IMR-90 (cell line): ENCODE measurements at regions not wholly inside any gene's neighbourhood (a gene's known extent, or its start where the extent isn't known, plus 50 kb on each side); places are given as distances from the start of the nearest gene placed in this dataset.

Experiments used
- ATAC-seq: fragments of 200-7000 bp; cut with Tn5 transposase; 2 replicates; pipeline ENCODE4 v1.9.1; 2020; ENCODE audit warnings: low read depth, mild to moderate bottlenecking, moderate library complexity
- BruUV-seq: library from RNA; stranded (reverse); fragments of 400-500 nt; replicated peaks from 2 replicates; lab custom pipeline; 2021; lab: Mats Ljungman, UMichigan
- CTCF ChIA-PET: fragments of 300-600 bp; formaldehyde crosslinking; extraction: SDS; loops from one replicate; lab custom pipeline; 2021; ENCODE audit warnings: antibody characterized with exemption; lab: Yijun Ruan, JAX
- POLR2A ChIA-PET: fragments of 300-600 bp; sonication (Branson Sonifier 250); formaldehyde crosslinking; loops from one replicate; lab custom pipeline; 2022; ENCODE audit warnings: antibody characterized with exemption; ENCODE audit not compliant: unreplicated experiment; lab: Charles Lee
- DNase-seq: peaks from one replicate; pipeline ENCODE4 v3.0.0; 2013
- H2AFZ ChIP-seq: replicated peaks from 2 replicates; pipeline ENCODE3; 2013; ENCODE audit warnings: low read length, mild to moderate bottlenecking; ENCODE audit not compliant: poor library complexity
- H2AK5ac ChIP-seq: 2 replicates; pipeline ENCODE4 v1.6.1; 2013; ENCODE audit warnings: low read depth, low read length, inconsistent platforms
- H2AK9ac ChIP-seq: replicated peaks from 2 replicates; pipeline ENCODE3; 2013; ENCODE audit warnings: mild to moderate bottlenecking, low read depth, low read length, moderate library complexity; ENCODE audit not compliant: poor library complexity
- H2BK120ac ChIP-seq: 2 replicates; pipeline ENCODE4 v1.6.1; 2013; ENCODE audit warnings: low read depth, low read length, inconsistent platforms
- H2BK15ac ChIP-seq: 3 replicates; pipeline ENCODE4 v1.6.1; 2013; ENCODE audit warnings: low read depth, low read length, inconsistent platforms
- H2BK20ac ChIP-seq: 2 replicates; pipeline ENCODE4 v1.6.1; 2013; ENCODE audit warnings: low read depth, mild to moderate bottlenecking, inconsistent platforms, low read length, moderate library complexity
- H2BK5ac ChIP-seq: 2 replicates; pipeline ENCODE4 v1.6.1; 2013; ENCODE audit warnings: mild to moderate bottlenecking, low read depth, low read length, inconsistent platforms; ENCODE audit not compliant: poor library complexity, severe bottlenecking
- H3K14ac ChIP-seq: replicated peaks from 2 replicates; pipeline ENCODE4 v1.6.1; 2013; ENCODE audit warnings: low read depth, low read length, inconsistent platforms
- H3K18ac ChIP-seq: 2 replicates; pipeline ENCODE4 v1.6.1; 2013; ENCODE audit warnings: low read depth, low read length, control low read depth
- H3K23ac ChIP-seq: 2 replicates; pipeline ENCODE4 v1.6.1; 2013; ENCODE audit warnings: low read depth, low read length, inconsistent platforms
- H3K27ac ChIP-seq: 2 replicates; pipeline ENCODE4 v1.5.1; 2013; ENCODE audit warnings: mild to moderate bottlenecking, control low read depth, low read length; ENCODE audit not compliant: insufficient read depth
- H3K27me3 ChIP-seq: 2 replicates; pipeline ENCODE4 v1.6.1; 2013; ENCODE audit warnings: low read length; ENCODE audit not compliant: control insufficient read depth, insufficient read depth
- H3K36me3 ChIP-seq: 2 replicates; pipeline ENCODE4 v1.6.1; 2013; ENCODE audit warnings: low read length, mixed read lengths; ENCODE audit not compliant: control insufficient read depth, insufficient read depth
- H3K4ac ChIP-seq: 2 replicates; pipeline ENCODE4 v1.6.1; 2013; ENCODE audit warnings: low read depth, low read length, inconsistent platforms
- H3K4me1 ChIP-seq: 2 replicates; pipeline ENCODE4 v1.6.1; 2013; ENCODE audit warnings: low read length, mixed read lengths; ENCODE audit not compliant: control insufficient read depth, insufficient read depth
- H3K4me2 ChIP-seq: 2 replicates; pipeline ENCODE4 v1.6.1; 2013; ENCODE audit warnings: low read depth, mild to moderate bottlenecking, control low read depth, low read length, moderate library complexity
- H3K4me3 ChIP-seq: 2 replicates; pipeline ENCODE4 v1.5.1; 2013; ENCODE audit warnings: low read depth, mild to moderate bottlenecking, control low read depth, low read length, moderate library complexity; ENCODE audit not compliant: insufficient read depth
- H3K56ac ChIP-seq: 2 replicates; pipeline ENCODE4 v1.6.1; 2013; ENCODE audit warnings: low read length, inconsistent platforms; ENCODE audit not compliant: insufficient read depth; ENCODE audit errors: extremely low read depth
- H3K79me1 ChIP-seq, 2 experiments: 2 replicates each; pipeline ENCODE4 v1.6.1; 2013; ENCODE audit warnings: low read length in 2 of 2, inconsistent platforms in 1 of 2, low read depth in 1 of 2
- H3K9ac ChIP-seq: 2 replicates; pipeline ENCODE4 v1.6.1; 2013; ENCODE audit warnings: low read depth, low read length, control low read depth
- H3K9me1 ChIP-seq: 2 replicates; pipeline ENCODE4 v1.6.1; 2013; ENCODE audit warnings: low read length, inconsistent platforms; ENCODE audit not compliant: insufficient read depth
- H3K9me3 ChIP-seq: 2 replicates; pipeline ENCODE4 v1.6.1; 2013; ENCODE audit warnings: low read length; ENCODE audit not compliant: control insufficient read depth, insufficient read depth
- H4K20me1 ChIP-seq: 2 replicates; pipeline ENCODE4 v1.6.1; 2013; ENCODE audit warnings: low read length, inconsistent platforms; ENCODE audit not compliant: insufficient read depth
- H4K5ac ChIP-seq: 2 replicates; pipeline ENCODE4 v1.6.1; 2013; ENCODE audit warnings: mild to moderate bottlenecking, low read depth, low read length, control low read depth
- H4K8ac ChIP-seq, 2 experiments: 2 replicates each; pipeline ENCODE4 v1.6.1; 2013; ENCODE audit warnings: low read depth in 2 of 2, low read length in 2 of 2, control low read depth in 1 of 2, inconsistent platforms in 1 of 2
- H4K91ac ChIP-seq: 2 replicates; pipeline ENCODE4 v1.6.1; 2013; ENCODE audit warnings: low read depth, low read length, inconsistent platforms; ENCODE audit not compliant: insufficient read depth
- BHLHE40 ChIP-seq: fragments of 150-350 bp; IDR thresholded peaks from 2 replicates; pipeline ENCODE4 v1.6.1; 2016; ENCODE audit warnings: mild to moderate bottlenecking, low read depth, low read length
- CEBPB ChIP-seq: IDR thresholded peaks from 2 replicates; pipeline ENCODE4 v1.6.1; 2012; ENCODE audit warnings: low read depth, low read length, improper control_type of control experiment
- CHD1 ChIP-seq: IDR thresholded peaks from 2 replicates; pipeline ENCODE4 v1.6.1; 2012; ENCODE audit warnings: low read depth, low read length, improper control_type of control experiment
- CTCF ChIP-seq: conservative IDR thresholded peaks from 2 replicates; pipeline ENCODE4 v1.5.1; 2012; ENCODE audit warnings: mild to moderate bottlenecking, low read depth, low read length, improper control_type of control experiment
- ELK1 ChIP-seq: fragments of 150-350 bp; IDR thresholded peaks from 2 replicates; pipeline ENCODE4 v1.6.1; 2016; ENCODE audit warnings: low read depth, mild to moderate bottlenecking, low read length, moderate library complexity, borderline replicate concordance
- FOS ChIP-seq: fragments of 150-350 bp; IDR thresholded peaks from 2 replicates; pipeline ENCODE4 v1.6.1; 2016; ENCODE audit warnings: low read depth, low read length
- MAFK ChIP-seq: IDR thresholded peaks from 2 replicates; pipeline ENCODE4 v1.6.1; 2012; ENCODE audit warnings: low read depth, low read length, improper control_type of control experiment
- MAZ ChIP-seq: IDR thresholded peaks from 2 replicates; pipeline ENCODE4 v1.6.1; 2012; ENCODE audit warnings: low read depth, mild to moderate bottlenecking, low read length, improper control_type of control experiment, moderate library complexity, borderline replicate concordance
- MXI1 ChIP-seq: IDR thresholded peaks from 2 replicates; pipeline ENCODE4 v1.6.1; 2012; ENCODE audit warnings: low read depth, mild to moderate bottlenecking, low read length, moderate library complexity, borderline replicate concordance
- NFE2L2 ChIP-seq: fragments of 150-350 bp; IDR thresholded peaks from 2 replicates; pipeline ENCODE4 v1.6.1; 2016; ENCODE audit warnings: low read depth, mild to moderate bottlenecking, low read length
- POLR2A ChIP-seq: IDR thresholded peaks from 2 replicates; pipeline ENCODE4 v1.6.1; 2012; ENCODE audit warnings: mild to moderate bottlenecking, low read depth, low read length
- RAD21 ChIP-seq: IDR thresholded peaks from 2 replicates; pipeline ENCODE4 v1.6.1; 2012; ENCODE audit warnings: low read length, improper control_type of control experiment
- RCOR1 ChIP-seq: IDR thresholded peaks from 2 replicates; pipeline ENCODE4 v1.6.1; 2012; ENCODE audit warnings: mild to moderate bottlenecking, low read length, improper control_type of control experiment; ENCODE audit not compliant: insufficient replicate concordance
- RFX5 ChIP-seq: IDR thresholded peaks from 2 replicates; pipeline ENCODE4 v1.8.0; 2012; ENCODE audit warnings: low read depth, mild to moderate bottlenecking, low read length, moderate library complexity
- SMC3 ChIP-seq: fragments of 150-350 bp; IDR thresholded peaks from 2 replicates; pipeline ENCODE4 v1.6.1; 2016; ENCODE audit warnings: low read depth, mild to moderate bottlenecking, antibody characterized with exemption, low read length, moderate library complexity
- USF2 ChIP-seq: fragments of 150-350 bp; IDR thresholded peaks from 2 replicates; pipeline ENCODE4 v1.6.1; 2017; ENCODE audit warnings: mild to moderate bottlenecking, antibody characterized with exemption, low read length, low read depth
- WGBS, 2 experiments: methylation state at CpG; one replicate each; pipeline versions ENCODE4 v1.1.5 to v1.1.7; 2013; ENCODE audit warnings: missing lambda C conversion rate in 2 of 2; ENCODE audit not compliant: insufficient read length in 1 of 2; ENCODE audit errors: extremely low coverage in 2 of 2; 5-methylcytosine and 5-hydroxymethylcytosine counted together
- dilution Hi-C: fragments of 300-500 bp; cut with HindIII; formaldehyde crosslinking; loops from one replicate; pipeline ENCODE4 v1.14.3; 2018; ENCODE audit warnings: low sequenced_read_pairs; ENCODE audit not compliant: unreplicated experiment
- in situ Hi-C: fragments of 300-500 bp; cut with MboI; formaldehyde crosslinking; loops from 3 replicates; pipeline ENCODE4 v1.14.3; 2019; ENCODE audit warnings: low sequenced_read_pairs, inconsistent platforms, mixed read lengths
- intact Hi-C: fragments of 100-400 bp; cut with micrococcal nuclease; formaldehyde crosslinking; loops from 2 replicates; pipeline ENCODE4 v1.10.0; 2022

GRCh38 chr5:159567461-159567860, 237.2 kb upstream of the IL12B start:
- H3K36me3 ChIP-seq, result no peaks in the 10 kb centered on the region
- H3K4me1 ChIP-seq, result no peaks in the 10 kb centered on the region
- H3K18ac ChIP-seq, result no peak overlapping the region
- no peak overlapping the region for H2BK5ac ChIP-seq
- no peak overlapping the region for H2AFZ ChIP-seq
- DNase-seq (no peak), ATAC-seq (no peak)
- H2BK120ac ChIP-seq, result no peak overlapping the region
- no peaks in the 10 kb centered on the region for H4K20me1 ChIP-seq
- WGBS, 2 experiments, result no CpG with 5 or more reads among the region's 1 CpG
- no peak overlapping the region for H3K23ac ChIP-seq
- H4K8ac ChIP-seq, result no peak overlapping the region
- H3K27ac ChIP-seq, result no peak overlapping the region
- dilution Hi-C loops (no loop called here), intact Hi-C loops (no loop called here), in situ Hi-C loops (no loop called here)
- H3K9me1 ChIP-seq, result no peaks in the 10 kb centered on the region
- no peak overlapping the region for H2BK20ac ChIP-seq
- no peak overlapping the region for H2AK5ac ChIP-seq
- no peak overlapping the region for H4K5ac ChIP-seq
- no peak overlapping the region for H3K4ac ChIP-seq
- ChIA-PET POLR2A (no interaction called here), CTCF (no interaction called here)
- no peak overlapping the region for H2BK15ac ChIP-seq
- TF ChIP-seq FOS (no peak), RAD21 (no peak), USF2 (no peak), CEBPB (no peak), SMC3 (no peak), NFE2L2 (no peak), MXI1 (no peak), RCOR1 (no peak), CHD1 (no peak), POLR2A (no peak), CTCF (no peak), RFX5 (no peak), MAZ (no peak), ELK1 (no peak), MAFK (no peak), BHLHE40 (no peak)
- H3K27me3 ChIP-seq, result peaks cover 22% of the 10 kb centered on the region
- H3K4me2 ChIP-seq, result no peak overlapping the region
- H3K14ac ChIP-seq, result no peak overlapping the region
- H3K9ac ChIP-seq, result no peak overlapping the region
- H3K4me3 ChIP-seq, result no peak overlapping the region
- H4K91ac ChIP-seq, result no peak overlapping the region
- no TSS peak for BruUV-seq
- H3K9me3 ChIP-seq, result no peaks in the 10 kb centered on the region
- no peaks in the 10 kb centered on the region for H3K79me1 ChIP-seq
- H3K56ac ChIP-seq, result no peak overlapping the region
- H2AK9ac ChIP-seq, result no peak overlapping the region
